K562 (cell line): ENCODE measurements at regions not wholly inside any gene's neighbourhood (a gene's known extent, or its start where the extent isn't known, plus 50 kb on each side); places are given as distances from the start of the nearest gene placed in this dataset.

Source experiments
- ATAC-seq: fragments of 200-7000 bp; cut with Tn5 transposase; 3 replicates; pipeline ENCODE4 v1.9.1; 2020; ENCODE audit warnings: moderate library complexity
- BruUV-seq: library from RNA; stranded (reverse); fragments of 400-500 nt; replicated peaks from 2 replicates; lab custom pipeline; 2021; lab: Mats Ljungman, UMichigan
- CTCF ChIA-PET: fragments of 300-600 bp; formaldehyde crosslinking; extraction: SDS; loops from one replicate; lab custom pipeline; 2021; ENCODE audit warnings: low intra/inter-chr PET ratio; lab: Yijun Ruan, JAX
- POLR2A ChIA-PET: fragments of 300-600, 350-650 bp; sonication (Branson Sonifier 250); formaldehyde crosslinking; extraction: SDS; loops from one replicate; lab custom pipeline; 2021; ENCODE audit warnings: antibody characterized with exemption, inconsistent platforms; lab: Yijun Ruan, JAX
- DNase-seq, 4 experiments: peaks; one replicate each; pipeline versions ENCODE4 v3.0.0 to v3.0.0-alpha.2; 2011 to 2018; ENCODE audit warnings: low spot score in 3 of 4, mixed read lengths in 3 of 4; ENCODE audit errors: extremely low read depth in 1 of 4
- FAIRE-seq: peaks from 2 replicates; lab custom pipeline; 2011; peaks lifted over from hg19 to GRCh38; lab: Jason Lieb, UNC
- H2AFZ ChIP-seq: 2 replicates; pipeline ENCODE4 v1.6.0; 2011; ENCODE audit warnings: low read depth, low read length, control low read depth, inconsistent platforms
- H3K27ac ChIP-seq: fragments of 200-600 bp; 3 replicates; pipeline ENCODE4 v1.8.0; 2011; ENCODE audit warnings: low read depth, mild to moderate bottlenecking, control low read depth, inconsistent platforms, low read length, moderate library complexity, mixed read lengths; ENCODE audit errors: extremely low read depth
- H3K27me3 ChIP-seq, 2 experiments: fragments of 300-600 bp in 1 of 2; 2 replicates in 1 of 2; 3 replicates in 1 of 2; pipeline versions ENCODE4 v1.6.0 to v1.8.0; 2011; ENCODE audit warnings: inconsistent platforms in 2 of 2, low read length in 2 of 2, mild to moderate bottlenecking in 1 of 2, mixed read lengths in 1 of 2, moderate library complexity in 1 of 2; ENCODE audit not compliant: control insufficient read depth in 2 of 2, insufficient read depth in 2 of 2
- H3K36me3 ChIP-seq: fragments of 300-600 bp; 3 replicates; pipeline ENCODE4 v1.8.0; 2011; ENCODE audit warnings: mild to moderate bottlenecking, low read length, inconsistent platforms; ENCODE audit not compliant: control insufficient read depth, insufficient read depth
- H3K4me1 ChIP-seq, 2 experiments: fragments of 200-600 bp in 1 of 2; replicated peaks in 1 of 2; 2 replicates in 1 of 2; 3 replicates in 1 of 2; pipeline versions ENCODE4 v1.5.1 to v1.8.0; 2011; ENCODE audit warnings: inconsistent platforms in 2 of 2, low read length in 2 of 2, mild to moderate bottlenecking in 1 of 2, mixed read lengths in 1 of 2, moderate library complexity in 1 of 2; ENCODE audit not compliant: control insufficient read depth in 2 of 2, insufficient read depth in 2 of 2
- H3K4me2 ChIP-seq: 2 replicates; pipeline ENCODE4 v1.6.1; 2011; ENCODE audit warnings: low read length, control low read depth, inconsistent platforms, mixed read lengths; ENCODE audit not compliant: insufficient read depth
- H3K4me3 ChIP-seq: fragments of 200-600 bp; sonication (generic), shearing (Covaris generic); 2 replicates; pipeline ENCODE4 v1.5.1; 2016; ENCODE audit warnings: control low read depth, inconsistent platforms
- H3K79me2 ChIP-seq: fragments of 200-600 bp; 3 replicates; pipeline ENCODE4 v1.8.0; 2011; ENCODE audit warnings: low read length, inconsistent platforms; ENCODE audit not compliant: control insufficient read depth, insufficient read depth
- H3K9ac ChIP-seq, 2 experiments: 2 replicates each; pipeline versions ENCODE4 v1.6.0 to v1.6.1; 2011; ENCODE audit warnings: low read depth in 2 of 2, low read length in 2 of 2, control low read depth in 1 of 2, inconsistent platforms in 1 of 2, mild to moderate bottlenecking in 1 of 2, mixed read lengths in 1 of 2; ENCODE audit not compliant: insufficient read depth in 1 of 2
- H3K9me1 ChIP-seq: one replicate; pipeline ENCODE4 v1.6.0; 2011; ENCODE audit warnings: inconsistent platforms, mild to moderate bottlenecking, low read length, moderate library complexity; ENCODE audit not compliant: control insufficient read depth, insufficient read depth
- H3K9me3 ChIP-seq: replicated peaks from 2 replicates; pipeline ENCODE4 v1.5.1; 2011; ENCODE audit warnings: low read depth, low read length, inconsistent platforms; ENCODE audit not compliant: control insufficient read depth, insufficient read depth
- H4K20me1 ChIP-seq: replicated peaks from 2 replicates; pipeline ENCODE4 v1.6.1; 2011; ENCODE audit warnings: low read length, inconsistent platforms, mixed read lengths; ENCODE audit not compliant: control insufficient read depth, insufficient read depth
- ADNP ChIP-seq: fragments of 200-800 bp; sonication (Bioruptor generic); IDR thresholded peaks from 2 replicates; pipeline ENCODE4 v1.6.1; 2016; ENCODE audit warnings: missing genetic modification characterization, missing compliant biosample characterization
- HOMEZ ChIP-seq: fragments of 250-450 bp; sonication (Bioruptor Pico); IDR thresholded peaks from 2 replicates; pipeline ENCODE4 v1.4.0; 2020; ENCODE audit warnings: mild to moderate bottlenecking, moderate library complexity
- MYC ChIP-seq, 2 experiments: fragments of 250-450 bp in 1 of 2; sonication (Bioruptor Pico) in 1 of 2; IDR thresholded peaks; 2 replicates each; pipeline versions ENCODE4 v1.5.1 to v1.6.1; 2012 to 2021; ENCODE audit warnings: low read depth in 2 of 2, borderline replicate concordance in 1 of 2, improper control_type of control experiment in 1 of 2, low read length in 1 of 2, mild to moderate bottlenecking in 1 of 2, moderate library complexity in 1 of 2
- TRIM24 ChIP-seq, 2 experiments: fragments of 450-650 bp; IDR thresholded peaks; 2 replicates each; pipeline ENCODE4 v1.6.1; 2016
- ZNF280B ChIP-seq: fragments of 250-450 bp; sonication (Bioruptor Pico); IDR thresholded peaks from 2 replicates; pipeline ENCODE4 v1.5.1; 2021; ENCODE audit warnings: mild to moderate bottlenecking
- ZNF707 ChIP-seq: fragments of 250-450 bp; sonication (Bioruptor Pico); conservative IDR thresholded peaks from 2 replicates; pipeline ENCODE4 v1.8.0; 2022; ENCODE audit warnings: inconsistent platforms, mild to moderate bottlenecking, moderate library complexity
- WGBS: fragments of 100-300 bp; shearing (Covaris generic); methylation state at CpG from one replicate; pipeline ENCODE4 v1.1.6; 2016; ENCODE audit warnings: low coverage, mixed read lengths; ENCODE audit not compliant: insufficient coverage; ENCODE audit errors: missing lambda C conversion rate; 5-methylcytosine and 5-hydroxymethylcytosine counted together
- in situ Hi-C: fragments of 300-500 bp; cut with MboI; formaldehyde crosslinking; loops from 4 replicates; pipeline ENCODE4 v1.15.0; 2018; ENCODE audit warnings: inconsistent platforms, mixed read lengths
- intact Hi-C: fragments of 100-400 bp; cut with micrococcal nuclease; formaldehyde crosslinking; loops from 2 replicates; pipeline ENCODE4 v1.14.2; 2022

GRCh38 chr9:74303945-74304344 lies 193.2 kb upstream of the RORB start:
- no TSS peak for BruUV-seq
- intact Hi-C loops, result no loop called here
- no peak overlapping the region for H3K4me3 ChIP-seq
- ATAC-seq (no peak), DNase-seq (no peak), FAIRE-seq (no peak)
- no peak overlapping the region for H3K4me2 ChIP-seq
- ChIA-PET CTCF (no interaction called here), POLR2A (no interaction called here)
- no peaks in the 10 kb centered on the region for H4K20me1 ChIP-seq
- H3K27ac ChIP-seq, result no peak overlapping the region
- WGBS, result 0% methylated on average over 5 of the region's 6 CpGs
- H3K9me1 ChIP-seq, result no peaks in the 10 kb centered on the region
- no peak overlapping the region for H3K9ac ChIP-seq
- H3K36me3 ChIP-seq, result no peaks in the 10 kb centered on the region
- H3K79me2 ChIP-seq, result no peaks in the 10 kb centered on the region
- H2AFZ ChIP-seq, result no peak overlapping the region
- no peaks in the 10 kb centered on the region for H3K4me1 ChIP-seq
- TF ChIP-seq MYC (IDR thresholded peaks at IDR 0.05; ENCODE audit: low read depth, low read length) (no peak), MYC (CRISPR knock-in tag; IDR thresholded peaks at IDR 0.05; ENCODE audit: borderline replicate concordance, low read depth) (no peak), TRIM24 (IDR thresholded peaks at IDR 0.05) (no peak), ADNP (no peak), HOMEZ (CRISPR knock-in tag) (no peak), ZNF707 (CRISPR knock-in tag) (no peak), ZNF280B (CRISPR knock-in tag) (no peak)
- in situ Hi-C loops, result no loop called here
- no peaks in the 10 kb centered on the region for H3K9me3 ChIP-seq
- H3K27me3 ChIP-seq, result no peaks in the 10 kb centered on the region
